Caco-2 (cell line): ENCODE measurements at regions not wholly inside any gene's neighbourhood (a gene's known extent, or its start where the extent isn't known, plus 50 kb on each side); places are given as distances from the start of the nearest gene placed in this dataset.

Experiments used
- BruUV-seq: library from RNA; stranded (reverse); fragments of 400-500 nt; replicated peaks from 2 replicates; lab custom pipeline; 2021; lab: Mats Ljungman, UMichigan
- CTCF ChIA-PET: fragments of 300-600 bp; sonication (Branson Sonifier 250); formaldehyde crosslinking; loops from one replicate; lab custom pipeline; 2022; ENCODE audit warnings: antibody characterized with exemption; lab: Charles Lee
- POLR2A ChIA-PET: fragments of 300-600 bp; sonication (Branson Sonifier 250); formaldehyde crosslinking; loops from one replicate; lab custom pipeline; 2022; ENCODE audit warnings: antibody characterized with exemption; lab: Charles Lee
- DNase-seq, 2 experiments: peaks; one replicate each; pipeline versions ENCODE4 v3.0.0 to v3.0.0-alpha.2; 2020 to 2022
- H3K27me3 ChIP-seq: replicated peaks from 2 replicates; pipeline ENCODE4 v1.6.0; 2011; ENCODE audit warnings: low read length; ENCODE audit not compliant: control insufficient read depth, insufficient read depth
- H3K36me3 ChIP-seq: 2 replicates; pipeline ENCODE4 v1.5.1; 2011; ENCODE audit warnings: low read length; ENCODE audit not compliant: control insufficient read depth, insufficient read depth
- H3K4me1 ChIP-seq: fragments of 250-450 bp; sonication (Bioruptor Pico); 2 replicates; pipeline ENCODE4 v1.5.1; 2020; ENCODE audit warnings: mild to moderate bottlenecking
- H3K4me3 ChIP-seq: 2 replicates; pipeline ENCODE4 v1.5.1; 2011; ENCODE audit warnings: low read depth, mild to moderate bottlenecking, control low read depth, low read length
- H3K9me3 ChIP-seq: fragments of 250-450 bp; sonication (Bioruptor Pico); 2 replicates; pipeline ENCODE4 v1.5.1; 2020; ENCODE audit warnings: mild to moderate bottlenecking, moderate library complexity
- H3K27ac Mint-ChIP-seq: one replicate; pipeline ENCODE4 v1.8.0; 2022; ENCODE audit warnings: mixed read lengths; ENCODE audit not compliant: unreplicated experiment
- H3K27me3 Mint-ChIP-seq: one replicate; pipeline ENCODE4 v1.8.0; 2022; ENCODE audit warnings: mixed read lengths; ENCODE audit not compliant: insufficient read depth, unreplicated experiment
- H3K36me3 Mint-ChIP-seq: one replicate; pipeline ENCODE4 v1.8.0; 2022; ENCODE audit warnings: mild to moderate bottlenecking, mixed read lengths; ENCODE audit not compliant: insufficient read depth, unreplicated experiment
- H3K4me1 Mint-ChIP-seq: one replicate; pipeline ENCODE4 v1.8.0; 2022; ENCODE audit warnings: low read depth, mixed read lengths; ENCODE audit not compliant: unreplicated experiment
- H3K4me3 Mint-ChIP-seq: one replicate; pipeline ENCODE4 v1.8.0; 2022; ENCODE audit warnings: mild to moderate bottlenecking, moderate library complexity, mixed read lengths; ENCODE audit not compliant: unreplicated experiment
- H3K9me3 Mint-ChIP-seq: one replicate; pipeline ENCODE4 v1.8.0; 2022; ENCODE audit warnings: mixed read lengths; ENCODE audit not compliant: unreplicated experiment
- intact Hi-C: fragments of 100-400 bp; cut with micrococcal nuclease; formaldehyde crosslinking; loops from one replicate; pipeline ENCODE4 v1.10.0; 2022; ENCODE audit not compliant: unreplicated experiment
- TF ChIP-seq, protein P1 (sequence below), 2 experiments: fragments of 200-600 bp in 1 of 2; IDR thresholded peaks; 1 replicate in 1 of 2; 2 replicates in 1 of 2; pipeline versions ENCODE4 v1.5.1 to v1.8.0; 2011 to 2022; ENCODE audit warnings: antibody characterized with exemption in 1 of 2, control low read depth in 1 of 2, inconsistent platforms in 1 of 2, low read depth in 1 of 2, low read length in 1 of 2, mild to moderate bottlenecking in 1 of 2, moderate library complexity in 1 of 2; ENCODE audit not compliant: insufficient read depth in 1 of 2, severe bottlenecking in 1 of 2, unreplicated experiment in 1 of 2

- intact Hi-C loops, result no loop called here
- Histone ChIP-seq H3K9me3 (no peaks in the 10 kb centered on the region), H3K4me3 (no peak overlapping the region), H3K27me3 (no peaks in the 10 kb centered on the region; the same call in 1 of the 2 replicates), H3K36me3 (no peaks in the 10 kb centered on the region), H3K4me1 (no peaks in the 10 kb centered on the region)
- CTCF ChIA-PET, result no interaction called here
- Mint-ChIP-seq H3K27me3 (peaks cover 5% of the 10 kb centered on the region), H3K9me3 (no peaks in the 10 kb centered on the region), H3K4me3 (no peak overlapping the region), H3K36me3 (no peaks in the 10 kb centered on the region), H3K4me1 (no peaks in the 10 kb centered on the region), H3K27ac (no peak overlapping the region)
- DNase-seq, result no peak
- TF ChIP-seq, protein P1, sequence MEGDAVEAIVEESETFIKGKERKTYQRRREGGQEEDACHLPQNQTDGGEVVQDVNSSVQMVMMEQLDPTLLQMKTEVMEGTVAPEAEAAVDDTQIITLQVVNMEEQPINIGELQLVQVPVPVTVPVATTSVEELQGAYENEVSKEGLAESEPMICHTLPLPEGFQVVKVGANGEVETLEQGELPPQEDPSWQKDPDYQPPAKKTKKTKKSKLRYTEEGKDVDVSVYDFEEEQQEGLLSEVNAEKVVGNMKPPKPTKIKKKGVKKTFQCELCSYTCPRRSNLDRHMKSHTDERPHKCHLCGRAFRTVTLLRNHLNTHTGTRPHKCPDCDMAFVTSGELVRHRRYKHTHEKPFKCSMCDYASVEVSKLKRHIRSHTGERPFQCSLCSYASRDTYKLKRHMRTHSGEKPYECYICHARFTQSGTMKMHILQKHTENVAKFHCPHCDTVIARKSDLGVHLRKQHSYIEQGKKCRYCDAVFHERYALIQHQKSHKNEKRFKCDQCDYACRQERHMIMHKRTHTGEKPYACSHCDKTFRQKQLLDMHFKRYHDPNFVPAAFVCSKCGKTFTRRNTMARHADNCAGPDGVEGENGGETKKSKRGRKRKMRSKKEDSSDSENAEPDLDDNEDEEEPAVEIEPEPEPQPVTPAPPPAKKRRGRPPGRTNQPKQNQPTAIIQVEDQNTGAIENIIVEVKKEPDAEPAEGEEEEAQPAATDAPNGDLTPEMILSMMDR (IDR thresholded peaks at IDR 0.05; ENCODE audit: insufficient read depth in 1 of 2, low read depth in 1 of 2, low read length in 1 of 2, severe bottlenecking in 1 of 2, unreplicated experiment in 1 of 2), result no peak
- POLR2A ChIA-PET, result no interaction called here
- no TSS peak for BruUV-seq
These were observed 75.7 kb downstream of the MED10 start for GRCh38 chr5:6302684-6303083.

- H3K27me3 ChIP-seq, result no peaks in the 10 kb centered on the region; the same call in 1 of the 2 replicates
- intact Hi-C loops, result no loop called here
- POLR2A ChIA-PET, result no interaction called here
These were observed 76.3 kb downstream of the MED10 start for GRCh38 chr5:6302075-6302474.

DNA sequence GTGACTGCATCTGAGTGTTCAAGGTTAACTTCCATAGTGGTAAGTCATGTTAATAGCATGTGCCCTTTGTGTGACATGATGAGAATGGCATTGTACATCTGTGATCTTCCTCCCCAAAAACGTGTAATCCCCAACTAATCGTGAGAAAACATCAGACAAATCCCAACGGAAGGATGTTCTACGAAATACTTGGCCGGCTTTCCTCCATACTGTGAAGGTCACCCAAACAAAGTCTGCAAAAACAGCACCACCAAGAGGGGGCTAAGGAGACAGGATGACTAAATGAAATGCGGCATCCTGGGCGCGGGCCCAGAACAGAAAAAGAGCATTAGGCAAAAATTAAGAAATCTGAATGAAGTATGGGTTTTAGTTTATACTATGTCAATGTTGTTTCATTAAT lies 81.8 kb downstream of the MED10 start:
- Mint-ChIP-seq H3K27ac (no peak overlapping the region), H3K4me1 (no peaks in the 10 kb centered on the region), H3K4me3 (no peak overlapping the region), H3K36me3 (no peaks in the 10 kb centered on the region), H3K9me3 (no peaks in the 10 kb centered on the region), H3K27me3 (peaks cover 3% of the 10 kb centered on the region)
- Histone ChIP-seq H3K4me3 (no peak overlapping the region), H3K4me1 (no peaks in the 10 kb centered on the region), H3K27me3 (no peaks in the 10 kb centered on the region), H3K36me3 (no peaks in the 10 kb centered on the region), H3K9me3 (no peaks in the 10 kb centered on the region)
- BruUV-seq, result no TSS peak
- no peak for DNase-seq
- CTCF ChIA-PET, result interaction anchor here (0.7 kb wide), 1 partner anchor 804 kb away, joined by 4 read pairs; no protein-coding TSS in a partner anchor
- TF ChIP-seq, protein P1 (IDR thresholded peaks at IDR 0.05; ENCODE audit: insufficient read depth in 1 of 2, low read depth in 1 of 2, low read length in 1 of 2, severe bottlenecking in 1 of 2, unreplicated experiment in 1 of 2), result no peak
- POLR2A ChIA-PET, result no interaction called here
- intact Hi-C loops, result no loop called here

More at GRCh38 chr5:6302075-6302474, 76.3 kb downstream of the MED10 start:
- no TSS peak for BruUV-seq
- TF ChIP-seq, protein P1 (IDR thresholded peaks at IDR 0.05; ENCODE audit: insufficient read depth in 1 of 2, low read depth in 1 of 2, low read length in 1 of 2, severe bottlenecking in 1 of 2, unreplicated experiment in 1 of 2), result no peak
- Mint-ChIP-seq H3K4me1 (no peaks in the 10 kb centered on the region), H3K9me3 (no peaks in the 10 kb centered on the region), H3K27me3 (peaks cover 5% of the 10 kb centered on the region), H3K4me3 (no peak overlapping the region), H3K27ac (no peak overlapping the region), H3K36me3 (no peaks in the 10 kb centered on the region)
- Histone ChIP-seq H3K4me3 (no peak overlapping the region), H3K4me1 (no peaks in the 10 kb centered on the region), H3K36me3 (no peaks in the 10 kb centered on the region), H3K9me3 (no peaks in the 10 kb centered on the region)
- CTCF ChIA-PET, result no interaction called here
- DNase-seq, result no peak
